ENCODE measurements at regions not wholly inside any gene's neighbourhood (a gene's known extent, or its start where the extent isn't known, plus 50 kb on each side); places are given as distances from the start of the nearest gene placed in this dataset.

DNA sequence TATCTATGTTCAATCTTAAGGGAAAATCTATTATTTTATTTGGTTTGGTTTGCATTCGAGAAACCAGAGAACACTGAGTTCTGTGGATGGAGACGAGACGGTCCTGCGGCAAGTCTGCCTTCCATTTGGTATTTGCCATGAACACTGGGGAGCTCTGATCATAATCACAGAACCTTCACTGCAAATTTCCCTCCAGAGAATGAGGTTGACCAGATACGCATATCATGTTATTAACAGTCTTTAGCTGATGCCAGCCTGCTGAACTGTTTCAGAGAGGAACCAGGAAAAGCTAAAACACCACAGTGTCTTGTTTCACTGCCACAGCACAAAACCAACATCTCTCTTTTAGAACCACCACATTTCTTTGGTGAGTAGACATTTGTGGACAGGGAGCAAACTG is 269.4 kb upstream of the AGAP1 start:
- ChIA-PET POLR2A (ENCODE audit: partially characterized antibody) (no interaction called here), CTCF (ENCODE audit: partially characterized antibody) (interaction anchor here (0.6 kb wide), 1 partner anchor 71 kb away, joined by 3 read pairs; no protein-coding TSS in a partner anchor)
- Histone ChIP-seq H3K27me3 (replicated peaks in 1 of 4; ENCODE audit: control insufficient read depth in 3 of 4, extremely low read depth in 1 of 4, insufficient read depth in 3 of 4, low read length in 3 of 4) (no peaks in the 10 kb centered on the region), H3K56ac (replicated peaks; ENCODE audit: insufficient read length, low read depth, low read length) (no peak overlapping the region), H2BK120ac (replicated peaks; ENCODE audit: low read depth, low read length) (no peak overlapping the region), H4K5ac (ENCODE audit: insufficient read length, low read depth, low read length) (no peak overlapping the region), H2AK5ac (ENCODE audit: low read depth, low read length) (no peak overlapping the region), H3K4me3 (ENCODE audit: extremely low read depth in 1 of 4, insufficient read depth in 2 of 4, low read depth in 3 of 4, low read length in 4 of 4) (no peak overlapping the region), H2BK12ac (ENCODE audit: low read depth, low read length) (no peak overlapping the region), H2BK15ac (ENCODE audit: low read length) (no peak overlapping the region), H2BK20ac (ENCODE audit: low read length) (no peak overlapping the region), H4K8ac (ENCODE audit: extremely low read depth, insufficient read depth, low read length) (no peak overlapping the region), H3K4me2 (ENCODE audit: insufficient read depth in 1 of 2, low read depth in 2 of 2, low read length in 2 of 2) (no peak overlapping the region), H3K4me1 (replicated peaks in 1 of 4; ENCODE audit: control insufficient read depth in 3 of 4, insufficient read depth in 4 of 4, low read length in 3 of 4) (no peaks in the 10 kb centered on the region), H3K14ac (ENCODE audit: insufficient read length) (no peak overlapping the region), H3K79me1 (ENCODE audit: low read depth, low read length) (no peaks in the 10 kb centered on the region), H3K18ac (ENCODE audit: extremely low read depth, low read length) (no peak overlapping the region), H2BK5ac (ENCODE audit: low read depth, low read length) (no peak overlapping the region), H4K91ac (replicated peaks; ENCODE audit: insufficient read length, low read length) (no peak overlapping the region), H3K79me2 (ENCODE audit: control insufficient read depth in 1 of 2, insufficient read depth in 2 of 2, low read length in 2 of 2) (no peaks in the 10 kb centered on the region), H3K23ac (ENCODE audit: insufficient read length) (no peak overlapping the region), H2AFZ (ENCODE audit: low read length) (no peak overlapping the region), H3K27ac (ENCODE audit: low read depth, low read length) (no peak overlapping the region), H3K9me3 (ENCODE audit: insufficient read depth in 2 of 2, low read depth in 1 of 2, low read length in 1 of 2) (no peaks in the 10 kb centered on the region), H4K20me1 (replicated peaks in 1 of 2; ENCODE audit: control insufficient read depth in 1 of 2, insufficient read depth in 2 of 2, low read length in 2 of 2) (no peaks in the 10 kb centered on the region), H3K36me3 (ENCODE audit: control insufficient read depth in 2 of 4, insufficient read depth in 4 of 4, low read length in 3 of 4) (no peaks in the 10 kb centered on the region), H3K9ac (replicated peaks in 1 of 4; ENCODE audit: extremely low read depth in 1 of 4, low read depth in 3 of 4, low read length in 3 of 4) (no peak overlapping the region), H3K23me2 (ENCODE audit: low read depth, low read length) (no peaks in the 10 kb centered on the region), H3K4ac (replicated peaks; ENCODE audit: insufficient read length, low read depth, low read length) (no peak overlapping the region)
- TF ChIP-seq JUND (IDR thresholded peaks at IDR 0.05; ENCODE audit: low read length): no peak
- TF ChIP-seq SP2 (IDR thresholded peaks at IDR 0.05; ENCODE audit: low read length): no peak
- no peak for TF ChIP-seq KDM4A (IDR thresholded peaks at IDR 0.05; ENCODE audit: low read depth, low read length, severe bottlenecking)
- TF ChIP-seq NANOG (IDR thresholded peaks at IDR 0.05; ENCODE audit: insufficient read depth, low read depth, low read length, poor library complexity, severe bottlenecking): no peak
- no peak for TF ChIP-seq EZH2 (IDR thresholded peaks at IDR 0.05; ENCODE audit: low read depth, low read length, severe bottlenecking)
- no peak for TF ChIP-seq PHF8 (conservative IDR thresholded peaks at IDR 0.05; ENCODE audit: low read depth, low read length)
- no peak for TF ChIP-seq TAF7 (optimal IDR thresholded peaks at IDR 0.05; ENCODE audit: borderline replicate concordance, low read depth, low read length)
- TF ChIP-seq CHD1 (IDR thresholded peaks at IDR 0.05; ENCODE audit: low read depth, low read length): no peak
- no peak for TF ChIP-seq MAX (IDR thresholded peaks at IDR 0.05)
- no peak for TF ChIP-seq JUN (IDR thresholded peaks at IDR 0.05; ENCODE audit: low read depth, low read length)
- no peak for TF ChIP-seq SP1 (IDR thresholded peaks at IDR 0.05; ENCODE audit: low read depth, low read length)
- TF ChIP-seq RFX5 (IDR thresholded peaks at IDR 0.05; ENCODE audit: borderline replicate concordance, low read depth, low read length): no peak
- TF ChIP-seq BACH1 (IDR thresholded peaks at IDR 0.05; ENCODE audit: low read length): no peak
- DNase-seq (ENCODE audit: low read depth in 1 of 2, low spot score in 2 of 2) (no peak), FAIRE-seq (no peak)
- WGBS, 2 experiments (ENCODE audit: extremely low coverage in 1 of 2, insufficient coverage in 1 of 2, insufficient read length in 1 of 2, insufficient replicate concordance in 2 of 2, low coverage in 1 of 2, low lambda C conversion rate in 2 of 2, missing lambda C conversion rate in 1 of 2): 92% methylated on average over 5 of the region's 5 CpGs; no CpG with 5 or more reads in 1 of the 2 experiments
